ENCODE measurements at regions not wholly inside any gene's neighbourhood (a gene's known extent, or its start where the extent isn't known, plus 50 kb on each side); places are given as distances from the start of the nearest gene placed in this dataset.

DNA sequence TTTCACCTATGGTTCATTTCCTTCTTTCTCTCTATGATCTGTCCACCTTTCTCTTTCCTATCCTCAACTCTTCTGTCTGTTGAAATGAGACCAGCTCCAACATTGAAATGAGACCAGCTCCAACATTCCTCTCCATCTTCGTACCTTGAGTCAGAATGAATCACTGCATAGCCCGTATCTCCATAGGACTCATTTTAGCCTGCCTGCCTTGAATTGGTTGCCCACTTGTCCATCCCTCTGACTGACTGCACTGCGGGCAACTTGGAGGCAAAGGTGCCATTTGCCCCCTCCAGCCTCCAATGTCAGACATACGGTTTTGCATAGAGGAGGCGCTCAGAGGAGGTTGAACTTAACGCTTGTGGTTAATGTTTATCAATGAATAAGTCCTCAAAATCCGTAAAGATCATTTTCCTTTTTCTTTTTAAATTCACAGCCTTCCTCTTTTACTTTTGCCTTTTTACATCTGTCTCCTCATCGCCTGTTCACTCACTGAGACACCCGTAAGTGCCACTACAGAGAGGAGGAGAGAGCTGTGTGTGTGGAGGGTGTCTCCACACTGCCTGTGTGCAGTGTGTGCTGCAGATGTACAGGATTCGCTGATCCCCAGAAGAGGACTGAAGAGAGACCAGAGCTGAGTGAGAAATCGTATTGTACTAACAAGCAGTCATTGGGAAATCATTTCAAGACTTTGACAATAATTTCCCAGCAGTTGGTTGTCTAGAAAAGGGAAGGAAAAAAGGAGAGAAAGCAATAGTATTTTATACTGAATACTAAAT is 579.6 kb upstream of the MAP3K7 start:
- no peak for TF ChIP-seq EZH2 (optimal IDR thresholded peaks at IDR 0.05; ENCODE audit: low read depth, low read length)
- TF ChIP-seq, protein P1, sequence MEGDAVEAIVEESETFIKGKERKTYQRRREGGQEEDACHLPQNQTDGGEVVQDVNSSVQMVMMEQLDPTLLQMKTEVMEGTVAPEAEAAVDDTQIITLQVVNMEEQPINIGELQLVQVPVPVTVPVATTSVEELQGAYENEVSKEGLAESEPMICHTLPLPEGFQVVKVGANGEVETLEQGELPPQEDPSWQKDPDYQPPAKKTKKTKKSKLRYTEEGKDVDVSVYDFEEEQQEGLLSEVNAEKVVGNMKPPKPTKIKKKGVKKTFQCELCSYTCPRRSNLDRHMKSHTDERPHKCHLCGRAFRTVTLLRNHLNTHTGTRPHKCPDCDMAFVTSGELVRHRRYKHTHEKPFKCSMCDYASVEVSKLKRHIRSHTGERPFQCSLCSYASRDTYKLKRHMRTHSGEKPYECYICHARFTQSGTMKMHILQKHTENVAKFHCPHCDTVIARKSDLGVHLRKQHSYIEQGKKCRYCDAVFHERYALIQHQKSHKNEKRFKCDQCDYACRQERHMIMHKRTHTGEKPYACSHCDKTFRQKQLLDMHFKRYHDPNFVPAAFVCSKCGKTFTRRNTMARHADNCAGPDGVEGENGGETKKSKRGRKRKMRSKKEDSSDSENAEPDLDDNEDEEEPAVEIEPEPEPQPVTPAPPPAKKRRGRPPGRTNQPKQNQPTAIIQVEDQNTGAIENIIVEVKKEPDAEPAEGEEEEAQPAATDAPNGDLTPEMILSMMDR (IDR thresholded peaks at IDR 0.05; ENCODE audit: low read length) = no peak

Measured in MM.1S (cell line).